ENCODE measurements at regions not wholly inside any gene's neighbourhood (a gene's known extent, or its start where the extent isn't known, plus 50 kb on each side); places are given as distances from the start of the nearest gene placed in this dataset.

DNA sequence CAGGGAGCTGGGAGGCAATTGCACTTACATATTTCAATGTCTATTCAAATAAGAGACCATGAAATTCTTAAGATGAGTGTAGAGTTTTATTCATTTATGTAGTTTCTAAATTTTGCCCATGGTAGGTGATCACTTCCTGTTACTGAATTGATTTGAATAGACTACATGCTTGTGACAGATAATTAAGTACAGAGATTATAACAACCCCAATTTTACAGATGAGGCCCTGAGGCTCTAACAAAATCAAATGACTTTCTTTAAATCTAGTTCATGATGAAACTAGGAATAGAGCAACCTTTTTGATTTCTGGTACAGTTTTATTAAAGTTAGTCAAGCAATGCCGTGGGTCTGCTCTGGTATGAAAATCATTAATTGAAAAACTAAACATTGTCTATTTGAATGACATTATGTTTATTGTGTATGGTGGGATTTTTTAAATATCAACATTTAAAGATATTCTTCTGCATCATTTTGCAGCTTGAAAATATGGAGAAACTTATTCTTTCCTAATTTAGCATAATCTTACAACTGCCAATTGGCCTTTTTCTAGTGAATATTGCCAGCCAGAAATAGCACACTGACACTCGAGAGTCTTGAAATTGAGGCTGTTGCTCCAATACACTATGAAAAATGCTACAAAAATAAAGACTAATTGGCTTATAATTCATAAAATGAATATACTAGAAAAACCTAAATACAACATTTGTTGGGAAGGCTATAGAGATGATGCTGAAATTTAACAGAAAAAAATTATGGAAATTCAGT is 308.9 kb downstream of the SLC6A15 start:
- no peak for DNase-seq (ENCODE audit: low read depth)

GRCh38 chr12:84601483-84601882 is 311.1 kb downstream of the SLC6A15 start:
- DNase-seq (ENCODE audit: low read depth), result no peak

DNA sequence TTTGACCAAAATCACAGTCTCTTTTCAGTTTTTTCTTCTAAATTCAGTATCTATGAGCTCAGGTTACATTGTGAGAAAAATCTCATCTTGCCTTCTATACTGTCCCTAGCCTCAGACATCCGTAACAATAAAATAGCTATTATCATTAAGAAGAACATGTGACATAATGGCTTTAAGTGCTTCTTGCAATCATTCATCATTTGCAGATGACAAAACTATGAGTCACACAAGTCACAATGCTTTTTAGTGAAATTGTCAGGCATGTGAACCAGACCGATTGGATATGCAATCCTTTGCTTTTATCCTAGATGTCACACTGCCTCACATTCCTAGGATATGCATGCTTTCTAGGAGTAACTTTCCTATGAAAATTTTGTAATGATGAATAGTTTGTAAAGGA is 313.1 kb downstream of the SLC6A15 start:
- DNase-seq (ENCODE audit: low read depth), result peak; percentile 6

DNA sequence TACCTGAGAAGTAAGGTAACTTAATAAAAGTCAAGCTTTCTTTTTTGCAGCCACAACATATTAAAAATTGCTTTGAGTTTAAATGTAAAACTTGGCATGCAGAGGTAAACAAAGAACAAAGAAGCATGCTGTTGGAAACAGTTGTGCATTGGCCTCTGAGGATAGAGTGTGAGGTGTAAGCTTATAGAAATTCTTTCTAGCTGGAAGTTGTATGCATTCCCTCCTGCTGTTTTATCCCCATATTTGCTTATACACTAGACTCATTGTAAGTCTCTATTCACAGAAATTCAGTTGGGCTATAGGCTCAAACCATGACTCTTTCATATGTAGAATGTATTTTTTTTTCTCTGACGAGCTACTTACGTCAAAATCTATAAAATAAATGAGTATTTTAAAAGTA is 316.3 kb downstream of the SLC6A15 start:
- no peak for DNase-seq (ENCODE audit: low read depth)

DNA sequence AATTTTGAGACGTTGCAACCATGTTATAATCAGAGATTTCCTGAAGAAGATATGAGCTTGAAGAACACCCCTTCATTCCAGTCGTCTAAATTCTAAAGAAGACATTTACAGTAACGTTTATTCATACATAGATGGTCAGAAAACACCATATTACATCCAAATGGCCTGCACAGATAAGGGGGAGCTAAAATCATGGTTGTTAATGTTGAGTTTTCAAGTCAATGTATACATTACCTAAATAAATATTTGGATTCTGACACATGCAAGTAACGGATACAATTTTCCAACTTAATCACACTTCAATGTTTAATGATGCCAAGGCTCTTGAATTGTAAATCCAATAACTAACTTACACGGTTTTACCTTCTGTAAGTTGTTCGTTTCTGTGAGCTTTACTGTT is 318.4 kb downstream of the SLC6A15 start:
- DNase-seq (ENCODE audit: low read depth), result no peak

DNA sequence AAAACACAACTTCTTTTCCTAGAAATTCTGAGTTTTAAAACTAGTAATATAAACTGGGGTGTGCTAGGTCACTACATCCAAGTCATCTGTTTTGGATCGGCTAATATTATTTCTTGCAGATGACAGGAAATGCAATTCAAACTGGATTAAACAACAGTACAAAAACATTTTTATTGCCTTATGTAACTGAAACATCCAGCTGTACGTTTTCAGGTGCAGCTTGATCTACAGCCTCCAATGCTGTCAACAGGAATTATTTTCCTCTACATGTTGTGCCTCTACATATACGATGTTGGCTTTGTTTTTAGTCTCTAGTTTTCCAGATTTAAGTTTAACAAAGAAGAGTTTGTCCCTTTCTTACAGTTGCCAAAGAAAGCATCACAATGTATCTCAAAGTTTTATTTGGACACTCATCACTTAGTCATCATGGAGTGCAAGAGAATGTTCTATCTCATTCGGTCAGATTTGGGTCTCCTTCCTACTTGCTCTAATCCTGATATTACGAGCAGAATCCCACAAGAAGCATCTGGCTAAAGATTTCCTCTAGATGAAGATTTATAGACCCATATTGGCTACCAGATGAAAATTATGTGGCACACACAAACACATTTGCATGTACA is 326.7 kb downstream of the SLC6A15 start:
- no peak for DNase-seq (ENCODE audit: low read depth)

- no peak for DNase-seq (ENCODE audit: low read depth)
These were observed 340.4 kb downstream of the SLC6A15 start for GRCh38 chr12:84572196-84572595.

DNA sequence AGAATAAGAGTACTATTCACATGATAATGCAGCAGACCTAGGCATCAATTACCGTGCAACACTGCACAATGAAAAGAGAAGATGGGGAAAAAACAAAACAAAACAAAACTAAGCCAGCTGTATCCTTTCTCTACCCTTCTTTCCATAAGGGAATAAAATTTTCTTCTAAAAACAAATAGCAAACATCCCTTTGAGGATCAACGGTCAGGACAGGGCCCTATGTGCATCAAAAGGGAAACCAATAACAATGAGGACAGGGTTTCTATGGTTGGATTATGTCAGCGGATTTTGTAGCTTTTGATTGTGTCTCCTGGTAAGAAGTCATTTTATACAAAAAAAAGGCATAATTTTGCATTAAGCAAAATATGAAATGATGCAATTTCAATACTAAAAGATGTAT is 350.3 kb downstream of the SLC6A15 start:
- no peak for DNase-seq (ENCODE audit: low read depth)

DNA sequence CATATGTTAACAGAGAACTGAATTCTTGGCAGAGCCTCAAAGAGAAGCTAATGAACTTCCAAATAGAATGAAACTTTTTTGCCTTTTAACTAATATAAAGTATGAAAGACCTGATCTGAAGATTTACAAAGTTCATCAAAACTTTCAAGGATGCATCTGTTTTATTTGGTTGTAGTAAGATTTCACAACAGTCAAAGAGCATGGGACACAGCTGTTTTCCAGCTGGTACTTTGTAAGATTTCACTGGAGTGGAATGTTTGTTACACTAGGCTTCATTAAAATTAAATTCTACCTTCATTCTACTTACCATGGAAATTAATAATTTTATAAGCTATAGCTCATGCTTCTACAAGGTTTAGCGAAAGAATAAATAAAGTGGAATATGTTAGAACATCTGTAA is 351.2 kb downstream of the SLC6A15 start:
- no peak for DNase-seq (ENCODE audit: low read depth)

DNA sequence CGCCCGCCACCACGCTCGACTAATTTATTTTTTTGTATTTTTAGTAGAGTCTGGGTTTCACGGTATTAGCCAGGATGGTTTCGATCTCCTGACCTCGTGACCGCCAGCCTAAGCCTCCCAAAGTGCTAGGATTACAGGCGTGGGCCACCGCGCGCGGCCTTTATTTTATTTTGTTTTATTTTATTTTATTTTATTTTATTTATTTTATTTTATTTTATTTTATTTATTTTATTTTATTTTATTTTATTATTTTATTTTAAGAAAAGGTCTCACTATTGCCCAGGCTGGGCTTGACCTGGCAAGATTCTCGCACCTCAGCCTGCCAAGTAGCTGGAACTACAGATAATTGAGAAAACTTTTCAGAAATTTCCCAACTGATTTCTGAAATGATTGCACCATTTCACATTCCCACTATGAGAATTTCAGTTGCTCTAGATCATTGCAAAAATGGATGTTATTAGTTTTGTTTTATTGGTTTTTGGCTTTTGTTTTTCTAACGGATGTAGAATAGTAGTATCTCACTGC is 358.3 kb downstream of the SLC6A15 start:
- no peak for DNase-seq (ENCODE audit: low read depth)

DNA sequence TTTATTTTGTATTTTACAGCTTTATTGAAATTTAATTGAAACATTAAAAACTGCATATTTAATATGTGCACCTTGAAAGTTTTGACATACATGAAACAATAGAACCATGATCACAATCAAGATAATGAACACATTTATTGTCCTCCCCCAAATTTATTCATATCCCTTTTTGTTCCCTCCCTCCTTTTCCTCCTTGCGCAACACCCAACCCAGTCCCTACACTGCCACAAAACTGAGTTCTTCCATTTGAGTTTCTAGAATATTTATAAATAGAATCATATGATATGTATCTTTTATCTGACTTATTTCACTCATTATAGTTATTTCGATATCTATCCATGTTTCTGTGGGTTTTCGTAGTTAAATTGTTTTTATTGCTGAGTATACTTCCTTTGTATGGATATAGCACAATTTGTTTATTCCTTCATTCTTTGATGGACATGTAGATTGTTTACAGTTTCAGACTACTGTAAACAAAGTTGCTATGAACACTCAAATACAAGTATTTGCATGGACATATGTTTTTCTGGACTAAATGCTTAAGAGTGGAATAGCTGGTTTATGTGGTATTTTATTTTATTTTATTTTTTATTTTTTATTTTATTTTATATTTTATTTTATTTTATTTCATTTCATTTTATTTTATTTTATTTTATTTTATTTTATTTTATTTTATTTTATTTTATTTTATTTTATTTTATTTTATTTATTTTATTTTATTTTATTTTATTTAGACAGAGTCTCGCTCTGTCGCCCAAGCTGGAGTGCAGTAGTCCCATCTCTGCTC is 359.1 kb downstream of the SLC6A15 start:
- DNase-seq (ENCODE audit: low read depth), result no peak

DNA sequence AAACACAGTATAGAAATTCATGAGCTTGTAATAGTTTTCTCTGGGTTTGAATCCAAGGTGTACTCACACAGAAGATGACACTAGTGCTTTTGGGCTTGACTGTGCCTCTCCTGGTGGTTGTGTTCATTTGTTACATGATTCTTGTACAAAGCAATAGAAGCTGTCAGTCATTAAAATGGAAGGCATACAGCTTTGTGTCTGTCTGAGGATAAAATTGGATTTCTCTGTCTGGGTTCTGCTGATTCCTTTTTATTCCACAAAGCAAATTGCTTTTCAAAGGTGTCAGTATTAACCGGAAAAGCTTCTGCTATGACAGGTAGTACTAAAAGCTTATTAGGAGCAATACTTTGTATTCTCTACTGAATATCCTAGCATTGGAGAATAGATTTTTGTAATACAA is 361.2 kb downstream of the SLC6A15 start:
- no peak for DNase-seq (ENCODE audit: low read depth)

- DNase-seq (ENCODE audit: low read depth), result no peak
These were observed 362.1 kb downstream of the SLC6A15 start for GRCh38 chr12:84550518-84550917.

GRCh38 chr12:84542289-84542688 is 370.3 kb downstream of the SLC6A15 start:
- no peak for DNase-seq (ENCODE audit: low read depth)

DNA sequence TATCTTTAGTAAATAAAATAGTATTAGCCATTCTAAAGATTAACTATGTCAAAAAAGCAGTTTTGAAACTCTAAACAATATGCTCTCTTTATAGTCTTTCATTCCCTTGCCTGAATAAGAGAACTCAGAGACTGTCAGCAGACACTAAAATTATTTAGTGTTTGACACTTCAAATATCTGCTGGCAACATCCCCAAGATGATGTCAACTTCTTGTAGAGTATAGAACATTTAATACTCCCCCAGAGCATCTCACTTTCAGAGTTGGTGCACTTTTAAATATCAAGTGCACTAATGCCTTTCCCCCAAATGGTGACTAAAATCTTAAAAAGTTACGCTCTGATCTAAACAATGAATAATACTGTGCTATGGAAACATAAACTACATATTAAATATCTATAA is 374.9 kb downstream of the SLC6A15 start:
- DNase-seq (ENCODE audit: low read depth), result no peak

DNA sequence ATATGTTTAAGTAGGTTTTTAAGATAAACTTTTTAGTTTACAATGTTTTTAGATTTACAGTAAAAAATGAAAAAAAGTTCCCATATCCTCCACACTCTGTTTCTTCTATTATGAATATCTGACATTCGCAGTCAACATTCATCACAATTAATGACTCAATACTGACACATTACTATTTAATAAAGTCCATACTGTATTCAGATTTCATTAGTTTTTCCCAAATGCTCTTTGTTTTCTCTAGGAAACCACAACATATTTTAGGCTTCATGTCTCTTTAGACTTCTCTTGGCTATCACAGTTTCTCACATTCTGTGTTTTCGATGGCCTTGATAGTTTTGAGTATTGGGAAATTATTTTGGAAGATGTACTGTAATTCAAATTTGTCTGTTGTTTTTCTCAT is 399.8 kb downstream of the SLC6A15 start:
- DNase-seq (ENCODE audit: low read depth), result no peak

DNA sequence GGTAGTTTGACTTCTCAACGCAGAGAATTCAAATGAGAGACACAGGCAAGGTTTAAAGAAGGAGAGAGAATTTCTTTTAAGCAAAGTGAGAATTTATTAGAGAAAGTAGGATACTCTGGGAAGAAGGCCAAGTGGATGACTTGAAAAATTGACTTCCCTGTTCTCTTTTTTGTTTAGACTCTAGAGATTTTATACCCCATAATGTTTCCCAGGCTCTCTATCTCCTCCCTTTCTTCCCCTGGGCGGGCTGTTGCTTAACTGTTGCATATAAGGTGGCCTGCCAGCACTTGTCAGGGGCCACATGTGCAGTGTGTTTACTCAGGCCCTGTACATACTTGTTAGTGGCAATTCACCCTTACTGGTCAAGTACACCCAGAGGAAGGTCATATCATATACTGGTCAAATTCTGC is 403.7 kb downstream of the SLC6A15 start:
- DNase-seq (ENCODE audit: low read depth), result no peak

- peak; percentile 22 for DNase-seq (ENCODE audit: low read depth)
These were observed 404.4 kb downstream of the SLC6A15 start for GRCh38 chr12:84507956-84508850.

DNA sequence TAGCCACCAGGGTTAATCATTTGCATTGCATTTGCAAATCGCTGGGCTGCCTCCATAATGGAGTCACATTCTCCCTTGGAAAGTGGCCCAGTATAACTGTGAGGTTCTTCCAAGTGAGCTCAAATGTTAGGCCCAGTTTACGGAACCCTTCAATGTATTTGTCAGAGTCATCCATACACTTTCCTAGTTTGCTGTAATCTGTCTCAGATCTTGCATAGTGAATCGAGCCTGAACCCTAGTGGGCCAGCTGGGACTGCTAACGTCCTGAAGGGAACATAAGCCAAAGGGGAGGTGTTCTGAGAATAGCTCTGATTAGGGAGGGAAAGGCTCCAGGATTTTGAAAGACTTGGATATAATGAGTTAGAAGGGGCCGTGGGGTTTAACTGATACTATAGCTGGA is 406.3 kb downstream of the SLC6A15 start:
- no peak for DNase-seq (ENCODE audit: low read depth)

GRCh38 chr12:84502907-84503787 is 409.5 kb downstream of the SLC6A15 start:
- peak; percentile 7 for DNase-seq (ENCODE audit: low read depth)
